ENCODE measurements at regions not wholly inside any gene's neighbourhood (a gene's known extent, or its start where the extent isn't known, plus 50 kb on each side); places are given as distances from the start of the nearest gene placed in this dataset.

DNA sequence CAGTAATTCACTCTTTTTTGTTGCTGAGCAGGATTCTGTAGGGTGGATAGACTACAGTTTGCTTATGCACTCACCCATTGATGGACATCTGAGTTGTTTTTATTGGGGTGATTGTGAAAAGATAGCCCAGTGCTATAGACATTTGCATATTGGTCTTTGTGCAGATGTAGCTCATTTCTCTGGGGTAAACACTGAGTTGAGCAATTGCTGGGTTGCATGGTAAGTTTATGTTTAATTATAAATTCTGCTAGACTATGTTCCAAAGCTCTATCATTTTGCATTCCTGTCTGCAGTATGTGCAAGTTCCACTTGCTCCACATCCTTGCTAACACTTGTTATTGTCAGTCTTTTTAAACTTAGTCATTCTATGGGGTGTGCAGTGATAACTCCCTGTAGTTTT, 65.4 kb upstream of the RFLNA start:
- no peaks in the 10 kb centered on the region for H3K79me2 ChIP-seq
- no peak overlapping the region for H3K4me3 ChIP-seq (ENCODE audit: low read depth, low read length)
- TF ChIP-seq, protein P1, sequence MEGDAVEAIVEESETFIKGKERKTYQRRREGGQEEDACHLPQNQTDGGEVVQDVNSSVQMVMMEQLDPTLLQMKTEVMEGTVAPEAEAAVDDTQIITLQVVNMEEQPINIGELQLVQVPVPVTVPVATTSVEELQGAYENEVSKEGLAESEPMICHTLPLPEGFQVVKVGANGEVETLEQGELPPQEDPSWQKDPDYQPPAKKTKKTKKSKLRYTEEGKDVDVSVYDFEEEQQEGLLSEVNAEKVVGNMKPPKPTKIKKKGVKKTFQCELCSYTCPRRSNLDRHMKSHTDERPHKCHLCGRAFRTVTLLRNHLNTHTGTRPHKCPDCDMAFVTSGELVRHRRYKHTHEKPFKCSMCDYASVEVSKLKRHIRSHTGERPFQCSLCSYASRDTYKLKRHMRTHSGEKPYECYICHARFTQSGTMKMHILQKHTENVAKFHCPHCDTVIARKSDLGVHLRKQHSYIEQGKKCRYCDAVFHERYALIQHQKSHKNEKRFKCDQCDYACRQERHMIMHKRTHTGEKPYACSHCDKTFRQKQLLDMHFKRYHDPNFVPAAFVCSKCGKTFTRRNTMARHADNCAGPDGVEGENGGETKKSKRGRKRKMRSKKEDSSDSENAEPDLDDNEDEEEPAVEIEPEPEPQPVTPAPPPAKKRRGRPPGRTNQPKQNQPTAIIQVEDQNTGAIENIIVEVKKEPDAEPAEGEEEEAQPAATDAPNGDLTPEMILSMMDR (IDR thresholded peaks at IDR 0.05), result no peak
- H3K27me3 ChIP-seq (ENCODE audit: control insufficient read depth, insufficient read depth, low read length), result no peaks in the 10 kb centered on the region
- H3K27ac ChIP-seq, result no peak overlapping the region
- no peak overlapping the region for H3K9ac ChIP-seq
- H3K4me2 ChIP-seq (ENCODE audit: low read length), result no peak overlapping the region
- H3K4me1 ChIP-seq, result no peaks in the 10 kb centered on the region
- no peaks in the 10 kb centered on the region for H3K36me3 ChIP-seq (ENCODE audit: control insufficient read depth, insufficient read depth, low read length)
- H3K9me3 ChIP-seq (ENCODE audit: control insufficient read depth, low read length), result no peaks in the 10 kb centered on the region
- no peak overlapping the region for H2AFZ ChIP-seq

DNA sequence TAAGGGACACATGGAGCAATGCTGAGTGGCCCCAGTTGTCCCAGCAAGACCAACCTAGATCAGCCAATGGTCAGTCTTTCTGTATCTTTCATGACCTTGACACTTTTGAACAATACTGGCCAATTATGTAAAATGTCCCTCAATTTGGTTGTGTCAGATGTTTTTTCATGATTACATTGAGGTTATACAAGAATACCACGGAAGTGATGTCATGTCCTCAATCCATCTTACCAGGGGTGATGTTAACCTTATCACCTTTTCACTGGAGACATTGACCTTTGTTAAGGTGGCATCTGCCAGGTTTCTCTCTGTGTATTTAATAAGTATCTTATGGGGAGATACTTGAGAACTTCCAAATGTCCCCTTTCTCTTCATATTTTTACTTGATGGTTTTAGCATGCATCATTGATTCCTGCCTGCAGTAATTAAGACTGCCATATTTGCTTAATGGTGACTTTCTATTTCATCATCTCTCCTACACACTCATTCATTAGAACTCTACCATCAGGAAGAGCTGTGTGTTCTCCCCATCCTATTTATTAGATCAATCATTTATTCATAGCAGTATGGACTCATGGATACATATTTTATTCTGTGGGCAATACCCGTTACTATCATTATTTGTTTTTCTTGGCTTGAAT, 64.7 kb upstream of the RFLNA start:
- Histone ChIP-seq H2AFZ (no peak overlapping the region), H3K4me3 (ENCODE audit: low read depth, low read length) (no peak overlapping the region), H3K9me3 (ENCODE audit: control insufficient read depth, low read length) (no peaks in the 10 kb centered on the region), H3K79me2 (no peaks in the 10 kb centered on the region), H3K27me3 (ENCODE audit: control insufficient read depth, insufficient read depth, low read length) (no peaks in the 10 kb centered on the region), H3K27ac (no peak overlapping the region), H3K36me3 (ENCODE audit: control insufficient read depth, insufficient read depth, low read length) (no peaks in the 10 kb centered on the region), H3K4me1 (no peaks in the 10 kb centered on the region), H3K4me2 (ENCODE audit: low read length) (no peak overlapping the region), H3K9ac (no peak overlapping the region)
- TF ChIP-seq, protein P1 (IDR thresholded peaks at IDR 0.05), result no peak

DNA sequence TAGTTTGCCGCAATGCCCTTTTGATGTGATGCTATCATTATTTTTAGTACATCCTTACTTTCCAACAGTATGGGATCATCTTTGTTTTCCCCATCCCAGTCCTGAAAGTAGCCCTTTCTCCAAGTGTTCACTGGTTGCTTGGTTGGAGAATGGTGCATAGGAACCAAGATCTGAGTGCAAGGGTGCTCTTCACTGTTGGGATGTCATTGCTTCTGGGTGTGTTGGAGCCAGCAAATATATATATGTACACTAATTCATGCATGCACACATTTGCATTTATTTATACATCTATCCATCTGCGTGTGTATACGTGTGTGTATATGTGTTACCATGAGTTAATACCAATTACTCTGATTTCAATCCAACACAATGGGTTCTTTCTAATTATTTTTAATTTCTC, 64.1 kb upstream of the RFLNA start:
- H3K4me3 ChIP-seq (ENCODE audit: low read depth, low read length), result no peak overlapping the region
- no peaks in the 10 kb centered on the region for H3K36me3 ChIP-seq (ENCODE audit: control insufficient read depth, insufficient read depth, low read length)
- H3K79me2 ChIP-seq, result no peaks in the 10 kb centered on the region
- H3K27ac ChIP-seq, result no peak overlapping the region
- no peak overlapping the region for H2AFZ ChIP-seq
- TF ChIP-seq, protein P1 (IDR thresholded peaks at IDR 0.05), result no peak
- H3K4me2 ChIP-seq (ENCODE audit: low read length), result no peak overlapping the region
- no peaks in the 10 kb centered on the region for H3K9me3 ChIP-seq (ENCODE audit: control insufficient read depth, low read length)
- no peaks in the 10 kb centered on the region for H3K27me3 ChIP-seq (ENCODE audit: control insufficient read depth, insufficient read depth, low read length)
- H3K9ac ChIP-seq, result no peak overlapping the region
- H3K4me1 ChIP-seq, result no peaks in the 10 kb centered on the region

DNA sequence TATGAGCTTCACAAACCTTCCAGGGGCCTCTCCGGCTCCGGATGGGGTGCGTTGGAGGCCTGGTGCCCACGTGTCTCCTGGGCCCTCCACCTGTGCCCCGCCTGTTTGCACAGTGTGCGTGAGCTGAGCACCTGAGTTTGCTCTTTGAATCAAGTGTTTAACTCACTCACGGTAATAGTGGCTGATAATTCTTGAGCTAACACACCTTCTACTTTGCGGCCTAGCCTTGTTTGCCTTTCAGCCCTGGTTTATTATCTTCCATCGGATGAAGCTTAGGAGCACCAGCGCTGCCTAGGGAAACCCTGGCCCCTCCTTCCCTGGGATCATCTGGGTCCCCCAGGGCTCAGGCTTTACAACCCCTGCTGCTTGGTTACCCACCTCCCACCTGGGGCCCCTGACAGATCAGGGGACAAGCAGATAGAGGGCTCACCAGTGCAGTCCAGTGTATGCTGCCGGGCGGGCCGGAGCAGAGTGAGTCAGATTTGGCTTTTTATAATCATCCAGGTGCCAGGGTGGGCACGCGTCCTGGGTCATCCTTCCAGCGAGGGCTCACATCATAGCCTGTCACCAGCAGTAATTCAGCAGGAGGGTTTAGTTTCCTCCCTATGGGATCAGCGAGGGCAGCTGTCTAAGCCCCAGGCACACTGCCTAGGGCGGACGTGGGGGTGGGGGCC, 62.8 kb upstream of the RFLNA start:
- Histone ChIP-seq H2AFZ (no peak overlapping the region), H3K4me3 (ENCODE audit: low read depth, low read length) (no peak overlapping the region), H3K9ac (no peak overlapping the region), H3K4me1 (no peaks in the 10 kb centered on the region), H3K27me3 (ENCODE audit: control insufficient read depth, insufficient read depth, low read length) (no peaks in the 10 kb centered on the region), H3K36me3 (ENCODE audit: control insufficient read depth, insufficient read depth, low read length) (no peaks in the 10 kb centered on the region), H3K79me2 (no peaks in the 10 kb centered on the region), H3K9me3 (ENCODE audit: control insufficient read depth, low read length) (no peaks in the 10 kb centered on the region), H3K27ac (no peak overlapping the region), H3K4me2 (ENCODE audit: low read length) (no peak overlapping the region)
- TF ChIP-seq, protein P1 (IDR thresholded peaks at IDR 0.05), result no peak

DNA sequence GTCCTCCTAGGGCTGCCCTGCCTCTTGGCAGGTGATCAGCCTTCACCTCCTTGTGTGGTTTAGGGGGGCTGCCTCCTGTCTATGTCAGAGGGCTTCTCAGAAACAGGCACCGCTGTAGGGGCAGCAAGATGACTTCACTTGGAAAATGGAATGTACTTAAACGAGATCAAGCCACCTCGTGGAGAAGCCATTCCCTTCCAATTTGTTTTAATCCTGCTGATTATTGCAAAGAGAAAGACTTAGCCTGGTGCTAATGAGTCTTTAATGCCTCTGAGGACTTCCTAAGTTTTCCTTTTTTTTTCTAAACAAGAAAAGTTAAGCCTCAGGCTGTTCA, 62.3 kb upstream of the RFLNA start:
- H3K4me2 ChIP-seq (ENCODE audit: low read length), result no peak overlapping the region
- no peaks in the 10 kb centered on the region for H3K4me1 ChIP-seq
- no peaks in the 10 kb centered on the region for H3K27me3 ChIP-seq (ENCODE audit: control insufficient read depth, insufficient read depth, low read length)
- TF ChIP-seq, protein P1 (IDR thresholded peaks at IDR 0.05), result no peak
- no peaks in the 10 kb centered on the region for H3K79me2 ChIP-seq
- no peak overlapping the region for H3K9ac ChIP-seq
- no peaks in the 10 kb centered on the region for H3K36me3 ChIP-seq (ENCODE audit: control insufficient read depth, insufficient read depth, low read length)
- H3K9me3 ChIP-seq (ENCODE audit: control insufficient read depth, low read length), result no peaks in the 10 kb centered on the region
- H3K4me3 ChIP-seq (ENCODE audit: low read depth, low read length), result no peak overlapping the region
- H3K27ac ChIP-seq, result no peak overlapping the region
- no peak overlapping the region for H2AFZ ChIP-seq

Measured in parathyroid adenoma (tissue), 2 donors.